Left ventricle myocardium inferior (tissue), 1 donor: ENCODE measurements at regions not wholly inside any gene's neighbourhood (a gene's known extent, or its start where the extent isn't known, plus 50 kb on each side); places are given as distances from the start of the nearest gene placed in this dataset.

Experiments
- DNase-seq: peaks from one replicate; pipeline ENCODE4 v3.0.0-alpha.2; 2020
- H3K27ac ChIP-seq: fragments of 200-600 bp; replicated peaks from 2 replicates; pipeline ENCODE4 v1.8.0; 2021
- H3K27me3 ChIP-seq: fragments of 200-600 bp; 2 replicates; pipeline ENCODE4 v1.8.0; 2021; ENCODE audit warnings: low read depth
- H3K36me3 ChIP-seq: fragments of 200-600 bp; 2 replicates; pipeline ENCODE4 v1.8.0; 2021
- H3K4me1 ChIP-seq: fragments of 200-600 bp; 2 replicates; pipeline ENCODE4 v1.8.0; 2021
- H3K4me3 ChIP-seq: fragments of 200-600 bp; 2 replicates; pipeline ENCODE4 v1.8.0; 2021; ENCODE audit warnings: mild to moderate bottlenecking, moderate library complexity
- H3K9me3 ChIP-seq: fragments of 200-600 bp; replicated peaks from 2 replicates; pipeline ENCODE4 v1.8.0; 2021
- CTCF ChIP-seq: fragments of 200-600 bp; IDR thresholded peaks from 2 replicates; pipeline ENCODE4 v1.8.0; 2021; ENCODE audit warnings: antibody characterized with exemption, mild to moderate bottlenecking, borderline replicate concordance
- intact Hi-C: fragments of 100-400 bp; cut with micrococcal nuclease; formaldehyde crosslinking; loops from one replicate; pipeline ENCODE4 v1.11.0; 2022
- donor health status: DM: no; HTN: yes; CAD: no; lungs with severe emphysema.

GRCh38 chr1:177384461-177384860 lies 213.7 kb downstream of the BRINP2 start:
- H3K4me1 ChIP-seq = no peaks in the 10 kb centered on the region
- peaks cover 39% of the 10 kb centered on the region for H3K9me3 ChIP-seq
- DNase-seq = no peak
- no peak overlapping the region for H3K4me3 ChIP-seq
- H3K36me3 ChIP-seq = no peaks in the 10 kb centered on the region
- no peak overlapping the region for H3K27ac ChIP-seq
- no peak for TF ChIP-seq CTCF
- H3K27me3 ChIP-seq = peaks cover 58% of the 10 kb centered on the region
- intact Hi-C loops = no loop called here

GRCh38 chr1:177383715-177384114 lies 213.0 kb downstream of the BRINP2 start:
- no peaks in the 10 kb centered on the region for H3K36me3 ChIP-seq
- peaks cover 42% of the 10 kb centered on the region for H3K9me3 ChIP-seq
- no peak for TF ChIP-seq CTCF
- no peaks in the 10 kb centered on the region for H3K4me1 ChIP-seq
- DNase-seq = no peak
- H3K27ac ChIP-seq = no peak overlapping the region
- H3K4me3 ChIP-seq = no peak overlapping the region
- peaks cover 61% of the 10 kb centered on the region for H3K27me3 ChIP-seq
- intact Hi-C loops = no loop called here

- intact Hi-C loops = no loop called here
Observed at GRCh38 chr1:177377866-177378265, 207.1 kb downstream of the BRINP2 start.

GRCh38 chr1:177368255-177368654 lies 197.5 kb downstream of the BRINP2 start:
- DNase-seq = no peak
- no peaks in the 10 kb centered on the region for H3K9me3 ChIP-seq
- H3K4me3 ChIP-seq = no peak overlapping the region
- H3K27me3 ChIP-seq = peaks cover 55% of the 10 kb centered on the region
- TF ChIP-seq CTCF = no peak
- intact Hi-C loops = no loop called here
- no peak overlapping the region for H3K27ac ChIP-seq
- no peaks in the 10 kb centered on the region for H3K4me1 ChIP-seq
- no peaks in the 10 kb centered on the region for H3K36me3 ChIP-seq

More at GRCh38 chr1:177377866-177378265, 207.1 kb downstream of the BRINP2 start:
- Histone ChIP-seq H3K27ac (no peak overlapping the region), H3K9me3 (peaks cover 36% of the 10 kb centered on the region), H3K27me3 (peaks cover 14% of the 10 kb centered on the region), H3K4me3 (no peak overlapping the region), H3K4me1 (no peaks in the 10 kb centered on the region), H3K36me3 (no peaks in the 10 kb centered on the region)
- TF ChIP-seq CTCF = no peak
- no peak for DNase-seq

- H3K4me1 ChIP-seq = no peaks in the 10 kb centered on the region
- H3K4me3 ChIP-seq = no peak overlapping the region
- DNase-seq = no peak
- intact Hi-C loops = no loop called here
- no peak overlapping the region for H3K27ac ChIP-seq
- peaks cover 46% of the 10 kb centered on the region for H3K27me3 ChIP-seq
- no peaks in the 10 kb centered on the region for H3K9me3 ChIP-seq
- H3K36me3 ChIP-seq = no peaks in the 10 kb centered on the region
- TF ChIP-seq CTCF = no peak
Observed at GRCh38 chr1:177366091-177366490, 195.3 kb downstream of the BRINP2 start.

- no peak for DNase-seq
- TF ChIP-seq CTCF = no peak
- Histone ChIP-seq H3K4me1 (no peaks in the 10 kb centered on the region), H3K27ac (no peak overlapping the region), H3K9me3 (no peaks in the 10 kb centered on the region), H3K27me3 (peaks cover 29% of the 10 kb centered on the region), H3K4me3 (no peak overlapping the region), H3K36me3 (no peaks in the 10 kb centered on the region)
- intact Hi-C loops = no loop called here
Observed at GRCh38 chr1:177360791-177361190, 190.0 kb downstream of the BRINP2 start.
